Nephron progenitor cell (in vitro differentiated cells): ENCODE measurements at regions not wholly inside any gene's neighbourhood (a gene's known extent, or its start where the extent isn't known, plus 50 kb on each side); places are given as distances from the start of the nearest gene placed in this dataset.

ENCODE experiments used
- DNase-seq: peaks from one replicate; pipeline ENCODE4 v3.0.0; 2021
- H3K27ac Mint-ChIP-seq: 2 replicates; pipeline ENCODE4 v1.8.0; 2021; ENCODE audit warnings: mild to moderate bottlenecking, moderate library complexity, mixed read lengths
- H3K27me3 Mint-ChIP-seq: 2 replicates; pipeline ENCODE4 v1.8.0; 2021; ENCODE audit warnings: mild to moderate bottlenecking, low read depth, mixed read lengths; ENCODE audit not compliant: poor library complexity
- H3K36me3 Mint-ChIP-seq: 2 replicates; pipeline ENCODE4 v1.8.0; 2021; ENCODE audit warnings: low read depth, mixed read lengths
- H3K4me1 Mint-ChIP-seq: 2 replicates; pipeline ENCODE4 v1.8.0; 2021; ENCODE audit warnings: mixed read lengths
- H3K4me3 Mint-ChIP-seq: 2 replicates; pipeline ENCODE4 v1.8.0; 2021; ENCODE audit warnings: mild to moderate bottlenecking, moderate library complexity, mixed read lengths
- H3K9me3 Mint-ChIP-seq: 2 replicates; pipeline ENCODE4 v1.8.0; 2021; ENCODE audit warnings: mild to moderate bottlenecking, moderate library complexity, mixed read lengths
- TF ChIP-seq, protein P1 (sequence below): fragments of 200-600 bp; sonication (generic); IDR thresholded peaks from 2 replicates; pipeline ENCODE4 v1.5.0; 2021; ENCODE audit warnings: antibody characterized with exemption

DNA sequence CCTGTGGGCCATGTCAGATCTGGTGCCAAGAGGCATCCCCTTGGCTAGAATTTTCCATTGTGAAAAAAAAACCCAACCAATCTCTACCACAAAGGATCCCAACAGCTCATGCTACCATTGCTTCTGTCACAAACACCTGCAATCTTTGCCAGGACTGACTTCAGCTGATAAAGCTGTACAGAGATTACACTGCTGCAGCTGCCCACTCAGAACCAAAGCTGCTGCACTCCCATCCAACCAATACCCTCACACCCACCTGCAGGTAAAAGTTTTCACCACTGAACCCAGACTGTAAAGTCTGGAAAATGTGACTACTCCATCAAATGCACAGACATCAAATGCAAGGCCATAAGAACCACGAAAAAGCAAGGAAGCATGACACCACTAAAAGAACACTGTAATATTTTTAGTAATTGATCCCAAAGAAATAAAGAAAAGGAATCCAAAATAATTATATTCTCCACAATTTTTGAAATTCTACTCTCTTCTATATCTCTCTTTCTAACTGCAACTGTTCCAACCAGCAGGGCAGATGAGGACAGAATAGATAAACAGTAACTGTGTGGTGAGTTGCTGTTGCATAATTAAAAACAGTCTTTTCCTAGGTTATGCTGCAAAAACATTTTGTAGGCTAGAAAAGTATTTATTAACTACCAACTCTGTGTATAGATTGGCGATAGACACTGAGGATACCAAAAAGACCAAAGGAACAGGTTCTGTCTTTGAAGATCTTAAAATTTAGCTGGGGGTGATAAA, 128.0 kb upstream of the MCHR2 start:
- Mint-ChIP-seq H3K27ac (no peak overlapping the region), H3K9me3 (no peaks in the 10 kb centered on the region), H3K27me3 (peaks cover 11% of the 10 kb centered on the region), H3K4me3 (no peak overlapping the region), H3K36me3 (no peaks in the 10 kb centered on the region), H3K4me1 (peaks cover 32% of the 10 kb centered on the region)
- DNase-seq: no peak
- TF ChIP-seq, protein P1, sequence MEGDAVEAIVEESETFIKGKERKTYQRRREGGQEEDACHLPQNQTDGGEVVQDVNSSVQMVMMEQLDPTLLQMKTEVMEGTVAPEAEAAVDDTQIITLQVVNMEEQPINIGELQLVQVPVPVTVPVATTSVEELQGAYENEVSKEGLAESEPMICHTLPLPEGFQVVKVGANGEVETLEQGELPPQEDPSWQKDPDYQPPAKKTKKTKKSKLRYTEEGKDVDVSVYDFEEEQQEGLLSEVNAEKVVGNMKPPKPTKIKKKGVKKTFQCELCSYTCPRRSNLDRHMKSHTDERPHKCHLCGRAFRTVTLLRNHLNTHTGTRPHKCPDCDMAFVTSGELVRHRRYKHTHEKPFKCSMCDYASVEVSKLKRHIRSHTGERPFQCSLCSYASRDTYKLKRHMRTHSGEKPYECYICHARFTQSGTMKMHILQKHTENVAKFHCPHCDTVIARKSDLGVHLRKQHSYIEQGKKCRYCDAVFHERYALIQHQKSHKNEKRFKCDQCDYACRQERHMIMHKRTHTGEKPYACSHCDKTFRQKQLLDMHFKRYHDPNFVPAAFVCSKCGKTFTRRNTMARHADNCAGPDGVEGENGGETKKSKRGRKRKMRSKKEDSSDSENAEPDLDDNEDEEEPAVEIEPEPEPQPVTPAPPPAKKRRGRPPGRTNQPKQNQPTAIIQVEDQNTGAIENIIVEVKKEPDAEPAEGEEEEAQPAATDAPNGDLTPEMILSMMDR: no peak

DNA sequence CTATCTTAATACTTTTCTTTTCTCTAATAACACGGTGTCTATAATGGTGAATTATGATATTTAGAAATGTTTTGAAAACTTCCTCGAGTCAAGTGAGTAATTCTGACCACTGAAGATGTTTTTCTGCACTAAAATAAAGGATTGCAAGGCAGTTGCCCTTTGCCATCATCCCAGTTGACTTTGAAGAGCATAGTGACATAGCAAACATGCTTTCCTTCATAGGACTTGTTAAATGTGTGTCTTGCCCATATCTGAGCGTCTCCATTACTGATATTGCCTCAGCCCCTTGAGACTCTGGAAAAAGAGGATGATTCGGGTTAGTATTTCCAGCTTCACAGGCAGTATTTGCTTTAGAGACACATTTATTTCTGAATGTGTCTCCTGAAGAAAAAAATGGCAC, 125.2 kb upstream of the MCHR2 start:
- Mint-ChIP-seq H3K27ac (no peak overlapping the region), H3K4me3 (no peak overlapping the region), H3K27me3 (peaks cover 9% of the 10 kb centered on the region), H3K36me3 (no peaks in the 10 kb centered on the region), H3K4me1 (peaks cover 51% of the 10 kb centered on the region), H3K9me3 (no peaks in the 10 kb centered on the region)
- DNase-seq: no peak
- TF ChIP-seq, protein P1: no peak

DNA sequence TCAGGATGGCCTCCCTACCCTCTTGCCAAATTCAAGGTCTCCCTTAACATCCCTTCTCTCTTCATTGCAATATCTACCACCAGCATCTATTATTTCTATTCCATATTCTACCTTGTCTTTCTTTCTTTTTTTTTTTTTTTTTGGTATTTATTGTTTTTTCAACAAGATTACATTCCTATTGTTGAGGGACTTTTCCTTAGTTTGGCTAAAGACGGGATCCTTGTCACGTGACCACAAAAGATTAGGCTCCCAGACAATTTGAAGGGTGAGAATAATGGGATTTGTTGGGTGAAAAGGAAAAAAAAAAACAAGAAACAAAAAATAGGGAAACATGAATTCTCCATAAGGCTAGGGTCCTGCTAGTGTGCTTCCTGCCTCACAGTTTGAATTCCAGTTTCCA, 124.3 kb upstream of the MCHR2 start:
- Mint-ChIP-seq H3K4me1 (peaks cover 55% of the 10 kb centered on the region), H3K9me3 (no peaks in the 10 kb centered on the region), H3K27ac (no peak overlapping the region), H3K27me3 (peaks cover 6% of the 10 kb centered on the region), H3K4me3 (no peak overlapping the region), H3K36me3 (no peaks in the 10 kb centered on the region)
- TF ChIP-seq, protein P1: no peak
- DNase-seq: no peak

DNA sequence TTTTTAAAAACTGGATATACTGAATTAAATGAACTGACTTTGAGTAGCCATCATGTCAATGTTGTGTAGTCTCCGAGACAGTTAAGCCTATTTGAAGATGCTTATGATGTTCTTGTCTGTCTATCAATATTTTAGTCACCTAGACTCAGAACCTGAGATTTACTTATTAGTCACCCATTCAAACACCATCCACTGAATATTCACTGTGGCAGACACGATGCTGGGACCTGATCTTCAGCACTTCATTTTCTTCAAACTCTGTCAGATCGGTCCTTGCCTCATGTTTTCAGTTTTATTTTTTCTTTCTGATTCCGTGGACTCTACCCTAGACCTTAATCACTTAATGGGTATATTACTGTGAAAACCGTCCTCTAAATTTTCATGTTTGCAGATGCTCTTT, 123.7 kb upstream of the MCHR2 start:
- TF ChIP-seq, protein P1: no peak
- Mint-ChIP-seq H3K9me3 (no peaks in the 10 kb centered on the region), H3K27me3 (peaks cover 6% of the 10 kb centered on the region), H3K27ac (no peak overlapping the region), H3K4me1 (peaks cover 61% of the 10 kb centered on the region), H3K4me3 (no peak overlapping the region), H3K36me3 (no peaks in the 10 kb centered on the region)
- DNase-seq: no peak

DNA sequence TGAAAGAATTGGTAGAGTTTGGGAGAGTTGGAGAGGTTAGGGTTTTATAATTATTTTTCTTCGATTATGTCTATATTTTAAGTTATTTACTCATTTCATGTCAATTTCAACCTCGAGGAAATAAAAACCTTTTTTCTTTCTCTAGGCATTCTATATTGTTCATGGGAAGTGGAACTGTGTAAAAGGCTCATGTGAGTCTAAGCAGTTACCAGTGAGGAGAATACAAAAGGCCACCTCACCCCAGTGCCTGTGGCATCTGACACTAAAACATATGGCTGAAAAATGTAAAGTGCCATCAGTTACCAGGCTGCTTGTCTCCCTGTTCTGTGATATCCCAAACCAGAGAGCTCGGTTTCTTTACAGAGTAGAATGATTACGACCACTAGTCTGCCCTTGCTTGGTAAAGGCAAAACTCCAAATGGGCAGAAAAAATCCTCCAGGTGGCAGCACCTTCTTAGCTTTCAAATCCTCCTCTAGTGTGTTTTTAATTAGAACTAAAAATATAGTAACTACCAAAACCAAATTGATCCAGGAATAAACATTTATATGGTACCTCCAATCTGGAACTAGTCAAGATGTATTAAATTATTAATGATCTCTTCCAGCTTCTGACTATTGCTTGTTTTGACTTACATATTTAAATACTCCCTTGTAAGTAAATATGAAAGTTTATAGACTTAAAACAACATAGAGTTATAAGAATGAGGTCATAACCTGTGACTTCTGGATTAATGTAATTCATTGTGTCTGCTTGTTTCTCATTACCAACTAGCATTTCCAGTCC, 122.6 kb upstream of the MCHR2 start:
- TF ChIP-seq, protein P1: peak; percentile 82
- no peaks in the 10 kb centered on the region for H3K36me3 Mint-ChIP-seq
- peak overlapping the region; percentile 36 for H3K4me3 Mint-ChIP-seq
- no peak overlapping the region for H3K27ac Mint-ChIP-seq
- peaks cover 71% of the 10 kb centered on the region for H3K4me1 Mint-ChIP-seq
- peak; percentile 41 for DNase-seq
- peaks cover 6% of the 10 kb centered on the region for H3K27me3 Mint-ChIP-seq
- H3K9me3 Mint-ChIP-seq: no peaks in the 10 kb centered on the region
